Skeletal muscle satellite cell (primary cell): ENCODE measurements at regions not wholly inside any gene's neighbourhood (a gene's known extent, or its start where the extent isn't known, plus 50 kb on each side); places are given as distances from the start of the nearest gene placed in this dataset.

Source experiments
- H3K27me3 ChIP-seq: 2 replicates; pipeline ENCODE4 v1.7.0; 2013; ENCODE audit warnings: low read length; ENCODE audit not compliant: control insufficient read depth, insufficient read depth
- H3K36me3 ChIP-seq: 2 replicates; pipeline ENCODE4 v1.7.0; 2013; ENCODE audit warnings: mild to moderate bottlenecking, control low read depth, low read length; ENCODE audit not compliant: insufficient read depth
- H3K4me1 ChIP-seq: 2 replicates; pipeline ENCODE4 v1.7.0; 2013; ENCODE audit warnings: low read length; ENCODE audit not compliant: control insufficient read depth, insufficient read depth
- H3K4me2 ChIP-seq: 2 replicates; pipeline ENCODE4 v1.7.0; 2013; ENCODE audit warnings: mild to moderate bottlenecking, low read length
- H3K4me3 ChIP-seq: 2 replicates; pipeline ENCODE4 v1.7.0; 2013; ENCODE audit warnings: low read length
- H3K9ac ChIP-seq: 2 replicates; pipeline ENCODE4 v1.7.0; 2013; ENCODE audit warnings: mild to moderate bottlenecking, low read depth, low read length, moderate library complexity
- H3K9me3 ChIP-seq: replicated peaks from 2 replicates; pipeline ENCODE4 v1.7.0; 2013; ENCODE audit warnings: mild to moderate bottlenecking, control low read depth, low read length

GRCh38 chr6:87995461-87995860 is 52.2 kb upstream of the SPACA1 start:
- Histone ChIP-seq H3K4me3 (no peak overlapping the region), H3K27me3 (peaks cover 30% of the 10 kb centered on the region), H3K4me2 (no peak overlapping the region), H3K36me3 (no peaks in the 10 kb centered on the region), H3K9ac (no peak overlapping the region), H3K9me3 (no peaks in the 10 kb centered on the region), H3K4me1 (no peaks in the 10 kb centered on the region)

- Histone ChIP-seq H3K36me3 (no peaks in the 10 kb centered on the region), H3K9ac (no peak overlapping the region), H3K4me3 (no peak overlapping the region), H3K27me3 (peaks cover 24% of the 10 kb centered on the region), H3K4me1 (no peaks in the 10 kb centered on the region), H3K9me3 (no peaks in the 10 kb centered on the region), H3K4me2 (no peak overlapping the region)
Observed at GRCh38 chr6:87993356-87993755, 54.3 kb upstream of the SPACA1 start.

- H3K4me2 ChIP-seq, result no peak overlapping the region
- H3K4me1 ChIP-seq, result no peaks in the 10 kb centered on the region
- no peak overlapping the region for H3K4me3 ChIP-seq
- no peaks in the 10 kb centered on the region for H3K36me3 ChIP-seq
- peaks cover 16% of the 10 kb centered on the region for H3K27me3 ChIP-seq
- no peaks in the 10 kb centered on the region for H3K9me3 ChIP-seq
- H3K9ac ChIP-seq, result no peak overlapping the region
Observed at GRCh38 chr6:87990871-87991270, 56.8 kb upstream of the SPACA1 start.

- no peaks in the 10 kb centered on the region for H3K9me3 ChIP-seq
- peaks cover 12% of the 10 kb centered on the region for H3K27me3 ChIP-seq
- H3K36me3 ChIP-seq, result no peaks in the 10 kb centered on the region
- H3K4me1 ChIP-seq, result no peaks in the 10 kb centered on the region
- H3K4me2 ChIP-seq, result no peak overlapping the region
- no peak overlapping the region for H3K4me3 ChIP-seq
- no peak overlapping the region for H3K9ac ChIP-seq
Observed at GRCh38 chr6:87982134-87982533, 65.5 kb upstream of the SPACA1 start.

GRCh38 chr6:87979737-87980136 is 67.9 kb upstream of the SPACA1 start:
- H3K4me3 ChIP-seq, result no peak overlapping the region

GRCh38 chr6:87976616-87977015 is 71.0 kb upstream of the SPACA1 start:
- Histone ChIP-seq H3K4me1 (no peaks in the 10 kb centered on the region), H3K36me3 (no peaks in the 10 kb centered on the region), H3K4me3 (no peak overlapping the region), H3K9me3 (no peaks in the 10 kb centered on the region), H3K4me2 (no peak overlapping the region), H3K27me3 (peaks cover 16% of the 10 kb centered on the region), H3K9ac (no peak overlapping the region)

More at GRCh38 chr6:87979737-87980136, 67.9 kb upstream of the SPACA1 start:
- no peaks in the 10 kb centered on the region for H3K36me3 ChIP-seq
- H3K4me2 ChIP-seq, result no peak overlapping the region
- no peak overlapping the region for H3K9ac ChIP-seq
- no peaks in the 10 kb centered on the region for H3K4me1 ChIP-seq
- no peaks in the 10 kb centered on the region for H3K9me3 ChIP-seq
- peaks cover 16% of the 10 kb centered on the region for H3K27me3 ChIP-seq

GRCh38 chr6:87975561-87975960 is 72.1 kb upstream of the SPACA1 start:
- no peaks in the 10 kb centered on the region for H3K9me3 ChIP-seq
- H3K27me3 ChIP-seq, result peaks cover 21% of the 10 kb centered on the region

GRCh38 chr6:87972279-87972678 is 75.4 kb upstream of the SPACA1 start:
- no peaks in the 10 kb centered on the region for H3K36me3 ChIP-seq
- no peaks in the 10 kb centered on the region for H3K4me1 ChIP-seq
- no peak overlapping the region for H3K4me2 ChIP-seq
- no peaks in the 10 kb centered on the region for H3K9me3 ChIP-seq
- peaks cover 46% of the 10 kb centered on the region for H3K27me3 ChIP-seq
- no peak overlapping the region for H3K9ac ChIP-seq
- H3K4me3 ChIP-seq, result no peak overlapping the region

More at GRCh38 chr6:87975561-87975960, 72.1 kb upstream of the SPACA1 start:
- no peak overlapping the region for H3K4me2 ChIP-seq
- H3K9ac ChIP-seq, result no peak overlapping the region
- no peak overlapping the region for H3K4me3 ChIP-seq
- H3K36me3 ChIP-seq, result no peaks in the 10 kb centered on the region
- no peaks in the 10 kb centered on the region for H3K4me1 ChIP-seq

GRCh38 chr6:87971605-87972262 is 75.9 kb upstream of the SPACA1 start:
- H3K36me3 ChIP-seq, result no peaks in the 10 kb centered on the region
- no peak overlapping the region for H3K9ac ChIP-seq
- H3K4me1 ChIP-seq, result no peaks in the 10 kb centered on the region
- no peaks in the 10 kb centered on the region for H3K9me3 ChIP-seq
- H3K4me3 ChIP-seq, result no peak overlapping the region
- peaks cover 52% of the 10 kb centered on the region for H3K27me3 ChIP-seq
- H3K4me2 ChIP-seq, result no peak overlapping the region

- Histone ChIP-seq H3K4me3 (peak overlapping the region; percentile 48), H3K27me3 (peaks cover 53% of the 10 kb centered on the region)
Observed at GRCh38 chr6:87968435-87969278, 79.0 kb upstream of the SPACA1 start.

GRCh38 chr6:87965806-87966205 is 81.8 kb upstream of the SPACA1 start:
- H3K9ac ChIP-seq, result no peak overlapping the region
- H3K4me1 ChIP-seq, result no peaks in the 10 kb centered on the region
- H3K36me3 ChIP-seq, result no peaks in the 10 kb centered on the region
- H3K27me3 ChIP-seq, result peaks cover 51% of the 10 kb centered on the region
- no peak overlapping the region for H3K4me3 ChIP-seq
- H3K9me3 ChIP-seq, result no peaks in the 10 kb centered on the region
- no peak overlapping the region for H3K4me2 ChIP-seq

More at GRCh38 chr6:87968435-87969278, 79.0 kb upstream of the SPACA1 start:
- no peaks in the 10 kb centered on the region for H3K9me3 ChIP-seq
- peak overlapping the region; percentile 79 for H3K4me2 ChIP-seq
- no peak overlapping the region for H3K9ac ChIP-seq
- no peaks in the 10 kb centered on the region for H3K36me3 ChIP-seq
- no peaks in the 10 kb centered on the region for H3K4me1 ChIP-seq
